Natural killer cell (primary cell): ENCODE measurements at regions not wholly inside any gene's neighbourhood (a gene's known extent, or its start where the extent isn't known, plus 50 kb on each side); places are given as distances from the start of the nearest gene placed in this dataset.

Experiments
- ATAC-seq, 3 donors: fragments of 150-1000 bp in 2 of 3; fragments of 200-7000 bp in 1 of 3; cut with Tn5 transposase; 1 replicate in 1 of 3; 2 replicates in 2 of 3; pipeline ENCODE4 v1.10.0; 2021; ENCODE audit warnings: mild to moderate bottlenecking in 2 of 3, moderate library complexity in 2 of 3
- DNase-seq, 2 donors: peaks; one replicate each; pipeline versions ENCODE4 v3.0.0 to v3.0.0-alpha.2; 2013 to 2021; ENCODE audit warnings: mixed read lengths in 1 of 2
- H3K27ac ChIP-seq: one replicate; pipeline ENCODE4 v1.5.1; 2013; ENCODE audit warnings: mild to moderate bottlenecking, low read length
- H3K27me3 ChIP-seq: one replicate; pipeline ENCODE4 v1.6.1; 2013; ENCODE audit warnings: low read length; ENCODE audit not compliant: control insufficient read depth, insufficient read depth
- H3K36me3 ChIP-seq: one replicate; pipeline ENCODE4 v1.6.1; 2013; ENCODE audit warnings: low read length; ENCODE audit not compliant: control insufficient read depth, insufficient read depth
- H3K4me1 ChIP-seq: one replicate; pipeline ENCODE4 v1.6.1; 2013; ENCODE audit warnings: low read length; ENCODE audit not compliant: control insufficient read depth, insufficient read depth
- H3K4me3 ChIP-seq: one replicate; pipeline ENCODE4 v1.5.1; 2013; ENCODE audit warnings: low read length
- H3K9me3 ChIP-seq: one replicate; pipeline ENCODE4 v1.6.1; 2013; ENCODE audit warnings: low read length; ENCODE audit not compliant: control insufficient read depth, insufficient read depth
- H3K27ac Mint-ChIP-seq, 2 donors: one replicate each; pipeline ENCODE4 v1.8.0; 2022; ENCODE audit warnings: mild to moderate bottlenecking in 2 of 2, mixed read lengths in 2 of 2, moderate library complexity in 1 of 2
- H3K27me3 Mint-ChIP-seq, 2 donors: one replicate each; pipeline ENCODE4 v1.8.0; 2022; ENCODE audit warnings: low read depth in 2 of 2, mixed read lengths in 2 of 2
- H3K36me3 Mint-ChIP-seq: one replicate; pipeline ENCODE4 v1.8.0; 2022; ENCODE audit warnings: mixed read lengths
- H3K4me1 Mint-ChIP-seq, 2 donors: one replicate each; pipeline ENCODE4 v1.8.0; 2022; ENCODE audit warnings: mixed read lengths in 2 of 2
- H3K4me3 Mint-ChIP-seq: one replicate; pipeline ENCODE4 v1.8.0; 2022; ENCODE audit warnings: mild to moderate bottlenecking, moderate library complexity, mixed read lengths
- H3K9me3 Mint-ChIP-seq, 2 donors: one replicate each; pipeline ENCODE4 v1.8.0; 2022; ENCODE audit warnings: mixed read lengths in 2 of 2
- WGBS: methylation state at CpG from one replicate; pipeline ENCODE4 v1.1.7; 2013; ENCODE audit warnings: missing lambda C conversion rate; ENCODE audit not compliant: insufficient coverage; 5-methylcytosine and 5-hydroxymethylcytosine counted together
- intact Hi-C: fragments of 100-400 bp; cut with micrococcal nuclease; formaldehyde crosslinking; loops from one replicate; pipeline ENCODE4 v1.14.2; 2022
- TF ChIP-seq, protein P1 (sequence below): fragments of 200-600 bp; IDR thresholded peaks from one replicate; pipeline ENCODE4 v1.8.0; 2022; ENCODE audit warnings: antibody characterized with exemption

- H3K9me3 ChIP-seq = peaks cover 5% of the 10 kb centered on the region
- ATAC-seq (no peak), DNase-seq (no peak)
- H3K27ac ChIP-seq = no peak overlapping the region
- Mint-ChIP-seq H3K4me1 (no peaks in the 10 kb centered on the region), H3K36me3 (no peaks in the 10 kb centered on the region), H3K9me3 (peaks cover 3 to 7% of the 10 kb centered on the region in 2 donors), H3K27ac (no peak overlapping the region), H3K27me3 (no peaks in the 10 kb centered on the region), H3K4me3 (no peak overlapping the region)
- no peak overlapping the region for H3K4me3 ChIP-seq
- TF ChIP-seq, protein P1, sequence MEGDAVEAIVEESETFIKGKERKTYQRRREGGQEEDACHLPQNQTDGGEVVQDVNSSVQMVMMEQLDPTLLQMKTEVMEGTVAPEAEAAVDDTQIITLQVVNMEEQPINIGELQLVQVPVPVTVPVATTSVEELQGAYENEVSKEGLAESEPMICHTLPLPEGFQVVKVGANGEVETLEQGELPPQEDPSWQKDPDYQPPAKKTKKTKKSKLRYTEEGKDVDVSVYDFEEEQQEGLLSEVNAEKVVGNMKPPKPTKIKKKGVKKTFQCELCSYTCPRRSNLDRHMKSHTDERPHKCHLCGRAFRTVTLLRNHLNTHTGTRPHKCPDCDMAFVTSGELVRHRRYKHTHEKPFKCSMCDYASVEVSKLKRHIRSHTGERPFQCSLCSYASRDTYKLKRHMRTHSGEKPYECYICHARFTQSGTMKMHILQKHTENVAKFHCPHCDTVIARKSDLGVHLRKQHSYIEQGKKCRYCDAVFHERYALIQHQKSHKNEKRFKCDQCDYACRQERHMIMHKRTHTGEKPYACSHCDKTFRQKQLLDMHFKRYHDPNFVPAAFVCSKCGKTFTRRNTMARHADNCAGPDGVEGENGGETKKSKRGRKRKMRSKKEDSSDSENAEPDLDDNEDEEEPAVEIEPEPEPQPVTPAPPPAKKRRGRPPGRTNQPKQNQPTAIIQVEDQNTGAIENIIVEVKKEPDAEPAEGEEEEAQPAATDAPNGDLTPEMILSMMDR = no peak
- H3K36me3 ChIP-seq = no peaks in the 10 kb centered on the region
- no peaks in the 10 kb centered on the region for H3K4me1 ChIP-seq
- no peaks in the 10 kb centered on the region for H3K27me3 ChIP-seq
- intact Hi-C loops = no loop called here
- WGBS = 91% methylated on average over 5 of the region's 6 CpGs
These were observed 646.6 kb downstream of the TLE4 start for GRCh38 chr9:80218328-80218727.

GRCh38 chr9:80213613-80214012 is 641.8 kb downstream of the TLE4 start:
- no peak for ATAC-seq
- Mint-ChIP-seq H3K4me1 (no peaks in the 10 kb centered on the region), H3K27me3 (no peaks in the 10 kb centered on the region), H3K36me3 (peaks cover 5% of the 10 kb centered on the region), H3K4me3 (no peak overlapping the region), H3K27ac (no peak overlapping the region), H3K9me3 (peaks cover 6 to 11% of the 10 kb centered on the region in 2 donors)
- Histone ChIP-seq H3K9me3 (peaks cover 23% of the 10 kb centered on the region), H3K27ac (no peak overlapping the region), H3K27me3 (no peaks in the 10 kb centered on the region), H3K4me1 (no peaks in the 10 kb centered on the region), H3K36me3 (no peaks in the 10 kb centered on the region), H3K4me3 (no peak overlapping the region)
- TF ChIP-seq, protein P1 = no peak
- DNase-seq = no peak
- intact Hi-C loops = no loop called here
- WGBS = 92% methylated on average over 7 of the region's 8 CpGs

DNA sequence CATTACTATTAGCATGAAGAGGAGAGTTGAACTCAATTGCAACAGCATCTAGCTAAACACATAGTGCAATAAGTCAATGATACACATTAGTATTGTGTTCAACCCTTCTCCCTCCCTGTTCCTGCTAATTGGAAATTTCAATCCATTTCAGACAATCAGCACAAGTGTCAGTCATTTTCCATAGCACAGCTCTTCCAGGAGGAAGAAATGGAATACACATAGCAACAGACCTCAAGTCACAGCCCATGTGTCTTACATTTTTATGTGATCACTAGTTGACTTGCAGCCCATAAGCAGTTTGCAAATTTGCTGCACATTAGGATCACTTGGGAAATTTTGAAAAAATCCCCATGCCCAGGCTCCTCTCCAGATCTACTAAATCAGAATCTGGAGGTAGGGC is 636.9 kb downstream of the TLE4 start:
- DNase-seq = no peak
- H3K27me3 Mint-ChIP-seq = no peaks in the 10 kb centered on the region
- intact Hi-C loops = no loop called here
- no peaks in the 10 kb centered on the region for H3K4me1 Mint-ChIP-seq
- Histone ChIP-seq H3K9me3 (peaks cover 21% of the 10 kb centered on the region), H3K36me3 (no peaks in the 10 kb centered on the region), H3K4me1 (no peaks in the 10 kb centered on the region), H3K27ac (no peak overlapping the region), H3K27me3 (no peaks in the 10 kb centered on the region), H3K4me3 (no peak overlapping the region)
- no peak for ATAC-seq
- no peak overlapping the region for H3K4me3 Mint-ChIP-seq
- peaks cover 5% of the 10 kb centered on the region for H3K36me3 Mint-ChIP-seq
- H3K9me3 Mint-ChIP-seq = peaks cover 4 to 16% of the 10 kb centered on the region in 2 donors
- TF ChIP-seq, protein P1 = no peak
- no peak overlapping the region for H3K27ac Mint-ChIP-seq

- Histone ChIP-seq H3K4me3 (no peak overlapping the region), H3K4me1 (no peaks in the 10 kb centered on the region), H3K27me3 (no peaks in the 10 kb centered on the region), H3K27ac (no peak overlapping the region), H3K36me3 (no peaks in the 10 kb centered on the region), H3K9me3 (no peaks in the 10 kb centered on the region)
- no CpG with 5 or more reads among the region's 2 CpGs for WGBS
- TF ChIP-seq, protein P1 = no peak
- no peaks in the 10 kb centered on the region for H3K4me1 Mint-ChIP-seq
- no peaks in the 10 kb centered on the region for H3K27me3 Mint-ChIP-seq
- peaks cover 0 to 4% of the 10 kb centered on the region in 2 donors for H3K9me3 Mint-ChIP-seq
- H3K36me3 Mint-ChIP-seq = no peaks in the 10 kb centered on the region
- DNase-seq = no peak
- intact Hi-C loops = no loop called here
- no peak for ATAC-seq
- no peak overlapping the region for H3K27ac Mint-ChIP-seq
- H3K4me3 Mint-ChIP-seq = no peak overlapping the region
These were observed 632.3 kb downstream of the TLE4 start for GRCh38 chr9:80204054-80204453.
